ENCODE measurements at regions not wholly inside any gene's neighbourhood (a gene's known extent, or its start where the extent isn't known, plus 50 kb on each side); places are given as distances from the start of the nearest gene placed in this dataset.

GRCh38 chr4:137310593-137311490 lies 221.5 kb downstream of the PCDH18 start:
- no peak overlapping the region for H3K4me3 ChIP-seq
- TF ChIP-seq POLR2AphosphoS5 (IDR thresholded peaks at IDR 0.05) (no peak), CTCF (IDR thresholded peaks at IDR 0.05) (no peak), POLR2A (IDR thresholded peaks at IDR 0.05) (no peak), EP300 (IDR thresholded peaks at IDR 0.05) (no peak)
- 49 to 61% methylated on average over 3 of the region's 3 CpGs for WGBS, 2 donors
- no peak for DNase-seq
- intact Hi-C loops (cut with DNase I), result no loop called here
- no peaks in the 10 kb centered on the region for H3K9me3 ChIP-seq
- peak overlapping the region in 2 of 4 donors; percentile 24 to 29 for H3K27ac ChIP-seq
- H3K4me1 ChIP-seq, result peaks cover 0 to 12% (median 4%) of the 10 kb centered on the region in 4 donors
- no peaks in the 10 kb centered on the region for H3K27me3 ChIP-seq
- H3K36me3 ChIP-seq, result no peaks in the 10 kb centered on the region

- H3K4me3 ChIP-seq, result no peak overlapping the region
- TF ChIP-seq POLR2AphosphoS5 (IDR thresholded peaks at IDR 0.05), result no peak
- no peak for TF ChIP-seq EP300 (IDR thresholded peaks at IDR 0.05)
- no peak for TF ChIP-seq CTCF (IDR thresholded peaks at IDR 0.05)
- TF ChIP-seq POLR2A (IDR thresholded peaks at IDR 0.05), result no peak
- intact Hi-C loops (cut with DNase I), result no loop called here
Observed at GRCh38 chr4:137310166-137310565, 222.1 kb downstream of the PCDH18 start.

GRCh38 chr4:137309424-137309823 lies 222.9 kb downstream of the PCDH18 start:
- intact Hi-C loops (cut with DNase I), result no loop called here
- peaks cover 0 to 12% (median 4%) of the 10 kb centered on the region in 4 donors for H3K4me1 ChIP-seq
- no peaks in the 10 kb centered on the region for H3K9me3 ChIP-seq
- WGBS, 2 donors, result 84 to 88% methylated on average over 1 of the region's 1 CpG
- H3K27me3 ChIP-seq, result no peaks in the 10 kb centered on the region
- TF ChIP-seq POLR2AphosphoS5 (IDR thresholded peaks at IDR 0.05) (no peak), EP300 (IDR thresholded peaks at IDR 0.05) (no peak), POLR2A (IDR thresholded peaks at IDR 0.05) (no peak), CTCF (IDR thresholded peaks at IDR 0.05) (no peak)
- no peak for DNase-seq
- no peak overlapping the region for H3K4me3 ChIP-seq
- H3K36me3 ChIP-seq, result no peaks in the 10 kb centered on the region
- no peak overlapping the region for H3K27ac ChIP-seq

More at GRCh38 chr4:137310166-137310565, 222.1 kb downstream of the PCDH18 start:
- H3K27me3 ChIP-seq, result no peaks in the 10 kb centered on the region
- no peak for DNase-seq
- H3K9me3 ChIP-seq, result no peaks in the 10 kb centered on the region
- no peaks in the 10 kb centered on the region for H3K36me3 ChIP-seq
- peaks cover 0 to 12% (median 4%) of the 10 kb centered on the region in 4 donors for H3K4me1 ChIP-seq
- H3K27ac ChIP-seq, result peak overlapping the region in 2 of 4 donors; percentile 24 to 29

GRCh38 chr4:137307806-137308205 lies 224.5 kb downstream of the PCDH18 start:
- Histone ChIP-seq H3K27me3 (no peaks in the 10 kb centered on the region), H3K36me3 (no peaks in the 10 kb centered on the region), H3K4me1 (peaks cover 0 to 12% (median 4%) of the 10 kb centered on the region in 4 donors), H3K4me3 (no peak overlapping the region), H3K9me3 (no peaks in the 10 kb centered on the region), H3K27ac (no peak overlapping the region)
- intact Hi-C loops (cut with DNase I), result no loop called here
- no peak for TF ChIP-seq POLR2AphosphoS5 (IDR thresholded peaks at IDR 0.05)
- DNase-seq, result no peak

- intact Hi-C loops (cut with DNase I), result no loop called here
- no peak overlapping the region for H3K4me3 ChIP-seq
Observed at GRCh38 chr4:137300776-137301175, 231.5 kb downstream of the PCDH18 start.

More at GRCh38 chr4:137300776-137301175, 231.5 kb downstream of the PCDH18 start:
- H3K27me3 ChIP-seq, result no peaks in the 10 kb centered on the region
- no peaks in the 10 kb centered on the region for H3K4me1 ChIP-seq
- no peak for DNase-seq
- TF ChIP-seq POLR2A (IDR thresholded peaks at IDR 0.05) (no peak), POLR2AphosphoS5 (IDR thresholded peaks at IDR 0.05) (no peak), CTCF (IDR thresholded peaks at IDR 0.05) (no peak), EP300 (IDR thresholded peaks at IDR 0.05) (no peak)
- no peaks in the 10 kb centered on the region for H3K36me3 ChIP-seq
- H3K27ac ChIP-seq, result no peak overlapping the region
- no peaks in the 10 kb centered on the region for H3K9me3 ChIP-seq
